Parathyroid adenoma (tissue), 2 donors: ENCODE measurements at regions not wholly inside any gene's neighbourhood (a gene's known extent, or its start where the extent isn't known, plus 50 kb on each side); places are given as distances from the start of the nearest gene placed in this dataset.

Source experiments
- H2AFZ ChIP-seq: fragments of 300-600 bp; sonication (generic); one replicate; pipeline ENCODE4 v1.7.0; 2017; ENCODE audit warnings: antibody characterized with exemption, mild to moderate bottlenecking
- H3K27ac ChIP-seq: fragments of 300-600 bp; sonication (generic); one replicate; pipeline ENCODE4 v1.7.0; 2017
- H3K27me3 ChIP-seq: fragments of 300-600 bp; sonication (generic); one replicate; pipeline ENCODE4 v1.7.0; 2017; ENCODE audit warnings: low read length; ENCODE audit not compliant: control insufficient read depth, insufficient read depth
- H3K36me3 ChIP-seq: fragments of 300-600 bp; sonication (generic); one replicate; pipeline ENCODE4 v1.7.0; 2017; ENCODE audit warnings: low read length; ENCODE audit not compliant: control insufficient read depth, insufficient read depth
- H3K4me1 ChIP-seq: fragments of 300-600 bp; sonication (generic); one replicate; pipeline ENCODE4 v1.7.0; 2017; ENCODE audit warnings: control low read depth
- H3K4me2 ChIP-seq: fragments of 300-600 bp; sonication (generic); one replicate; pipeline ENCODE4 v1.7.0; 2017; ENCODE audit warnings: low read length
- H3K4me3 ChIP-seq: fragments of 300-600 bp; sonication (generic); one replicate; pipeline ENCODE4 v1.7.0; 2017; ENCODE audit warnings: low read depth, low read length
- H3K79me2 ChIP-seq: fragments of 300-600 bp; sonication (generic); one replicate; pipeline ENCODE4 v1.7.0; 2017; ENCODE audit warnings: control low read depth
- H3K9ac ChIP-seq: fragments of 300-600 bp; sonication (generic); one replicate; pipeline ENCODE4 v1.7.0; 2017; ENCODE audit warnings: mild to moderate bottlenecking
- H3K9me3 ChIP-seq: fragments of 300-600 bp; sonication (generic); one replicate; pipeline ENCODE4 v1.7.0; 2017; ENCODE audit warnings: low read length; ENCODE audit not compliant: control insufficient read depth
- TF ChIP-seq, protein P1 (sequence below): fragments of 300-600 bp; sonication (generic); IDR thresholded peaks from one replicate; pipeline ENCODE4 v1.7.0; 2017; ENCODE audit warnings: antibody characterized with exemption, mild to moderate bottlenecking
- donor health status: primary hyperparathyroidism.

DNA sequence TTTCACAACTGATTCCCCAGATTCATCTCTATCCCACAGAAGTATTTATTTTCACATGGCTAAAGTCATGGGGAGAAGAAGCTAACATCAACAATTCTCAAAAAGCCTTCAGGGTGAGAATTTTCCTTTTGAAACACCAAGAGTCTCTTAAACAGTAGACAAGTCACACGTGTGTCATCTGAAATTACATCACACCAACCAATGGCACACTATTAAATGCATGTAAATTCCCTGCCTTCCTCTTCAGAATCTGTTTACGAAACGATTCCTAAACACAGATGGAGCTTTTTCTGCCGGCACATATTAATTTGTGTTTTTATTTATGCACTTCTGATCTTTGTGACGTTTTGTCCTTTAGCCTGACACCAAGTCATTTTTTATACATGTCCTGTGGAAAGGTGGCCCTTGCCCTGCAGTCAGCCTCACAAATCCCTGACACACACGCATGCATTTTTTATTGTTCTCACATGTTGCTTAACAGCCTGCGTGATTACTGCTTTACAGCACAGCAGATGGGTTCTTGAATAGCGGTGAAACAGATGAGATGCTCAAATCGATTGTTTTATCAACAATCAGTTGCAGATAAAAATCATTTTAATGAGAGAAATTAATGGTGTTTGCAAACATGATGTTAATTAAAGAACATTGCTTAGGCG, 735.9 kb upstream of the TENM3 start:
- Histone ChIP-seq H3K27me3 (no peaks in the 10 kb centered on the region), H3K9me3 (no peaks in the 10 kb centered on the region), H3K4me1 (no peaks in the 10 kb centered on the region), H3K36me3 (no peaks in the 10 kb centered on the region), H2AFZ (no peak overlapping the region), H3K4me2 (no peak overlapping the region), H3K79me2 (no peaks in the 10 kb centered on the region), H3K9ac (no peak overlapping the region), H3K4me3 (no peak overlapping the region), H3K27ac (no peak overlapping the region)
- TF ChIP-seq, protein P1, sequence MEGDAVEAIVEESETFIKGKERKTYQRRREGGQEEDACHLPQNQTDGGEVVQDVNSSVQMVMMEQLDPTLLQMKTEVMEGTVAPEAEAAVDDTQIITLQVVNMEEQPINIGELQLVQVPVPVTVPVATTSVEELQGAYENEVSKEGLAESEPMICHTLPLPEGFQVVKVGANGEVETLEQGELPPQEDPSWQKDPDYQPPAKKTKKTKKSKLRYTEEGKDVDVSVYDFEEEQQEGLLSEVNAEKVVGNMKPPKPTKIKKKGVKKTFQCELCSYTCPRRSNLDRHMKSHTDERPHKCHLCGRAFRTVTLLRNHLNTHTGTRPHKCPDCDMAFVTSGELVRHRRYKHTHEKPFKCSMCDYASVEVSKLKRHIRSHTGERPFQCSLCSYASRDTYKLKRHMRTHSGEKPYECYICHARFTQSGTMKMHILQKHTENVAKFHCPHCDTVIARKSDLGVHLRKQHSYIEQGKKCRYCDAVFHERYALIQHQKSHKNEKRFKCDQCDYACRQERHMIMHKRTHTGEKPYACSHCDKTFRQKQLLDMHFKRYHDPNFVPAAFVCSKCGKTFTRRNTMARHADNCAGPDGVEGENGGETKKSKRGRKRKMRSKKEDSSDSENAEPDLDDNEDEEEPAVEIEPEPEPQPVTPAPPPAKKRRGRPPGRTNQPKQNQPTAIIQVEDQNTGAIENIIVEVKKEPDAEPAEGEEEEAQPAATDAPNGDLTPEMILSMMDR: no peak

DNA sequence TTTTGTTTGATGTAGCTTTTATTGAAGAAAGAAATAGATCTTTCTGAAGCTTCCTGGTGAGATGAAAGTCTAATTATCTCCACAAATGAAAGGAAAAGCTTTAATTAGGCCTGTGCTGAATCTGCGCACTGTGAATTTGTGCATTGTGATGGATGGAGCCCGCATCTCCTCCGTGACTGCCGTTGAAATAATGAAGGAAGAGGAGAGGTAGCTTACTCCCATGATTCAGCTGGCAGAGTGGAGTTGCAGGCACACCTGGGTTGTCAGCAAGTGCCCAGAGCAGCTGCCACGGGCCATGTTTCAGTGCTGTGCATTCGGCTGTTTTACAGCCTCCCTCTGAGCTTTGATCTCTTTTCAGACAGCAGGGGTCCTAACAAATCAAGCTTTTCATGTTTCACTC, 735.3 kb upstream of the TENM3 start:
- TF ChIP-seq, protein P1: no peak
- no peak overlapping the region for H3K4me3 ChIP-seq

DNA sequence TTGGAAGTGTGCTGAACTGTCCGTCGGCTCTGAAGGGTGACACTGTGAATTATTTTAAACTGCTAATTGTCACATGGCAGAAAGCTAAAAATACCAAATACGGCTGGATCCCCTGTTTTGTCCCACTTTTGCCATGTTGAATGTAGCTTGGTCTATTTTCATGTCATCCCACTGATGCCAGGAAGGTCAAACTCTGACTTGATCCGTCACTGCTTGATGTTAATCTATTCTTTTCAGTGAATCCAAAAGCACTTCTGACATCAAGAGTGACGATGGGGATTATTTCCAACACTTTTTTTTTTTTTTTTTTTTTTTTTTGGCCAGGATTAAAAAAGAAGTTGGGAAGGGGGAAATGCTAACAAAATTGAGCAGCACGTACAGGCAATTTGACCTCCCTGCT, 734.6 kb upstream of the TENM3 start:
- H2AFZ ChIP-seq: no peak overlapping the region
- no peak overlapping the region for H3K4me3 ChIP-seq
- no peaks in the 10 kb centered on the region for H3K36me3 ChIP-seq
- no peak overlapping the region for H3K27ac ChIP-seq
- no peak overlapping the region for H3K4me2 ChIP-seq
- no peaks in the 10 kb centered on the region for H3K9me3 ChIP-seq
- H3K4me1 ChIP-seq: no peaks in the 10 kb centered on the region
- no peak overlapping the region for H3K9ac ChIP-seq
- H3K27me3 ChIP-seq: no peaks in the 10 kb centered on the region
- no peaks in the 10 kb centered on the region for H3K79me2 ChIP-seq
- TF ChIP-seq, protein P1: no peak

More for the DNA sequence above, 735.3 kb upstream of the TENM3 start:
- H3K27me3 ChIP-seq: no peaks in the 10 kb centered on the region
- no peaks in the 10 kb centered on the region for H3K4me1 ChIP-seq
- H3K9me3 ChIP-seq: no peaks in the 10 kb centered on the region
- no peak overlapping the region for H3K9ac ChIP-seq
- no peak overlapping the region for H3K27ac ChIP-seq
- no peak overlapping the region for H3K4me2 ChIP-seq
- no peaks in the 10 kb centered on the region for H3K79me2 ChIP-seq
- no peak overlapping the region for H2AFZ ChIP-seq
- no peaks in the 10 kb centered on the region for H3K36me3 ChIP-seq

DNA sequence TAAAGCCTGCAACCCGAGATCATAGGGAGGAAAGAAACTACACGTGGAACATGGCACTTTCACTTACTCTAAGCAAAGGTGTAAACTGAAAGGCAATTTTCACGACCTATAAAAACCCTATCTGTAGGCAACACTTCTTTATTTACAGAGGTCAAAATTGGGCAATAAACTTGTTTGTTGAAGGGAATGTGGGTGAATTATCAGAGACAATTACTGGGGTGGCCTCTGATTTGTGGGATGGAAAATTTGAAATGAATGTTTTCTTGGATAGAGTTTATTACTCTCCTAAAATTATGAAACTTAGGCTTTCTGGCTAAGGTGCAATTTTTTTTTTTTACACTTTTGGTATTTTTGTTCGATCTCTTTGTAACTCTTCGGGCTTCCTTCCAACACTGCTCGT, 734.1 kb upstream of the TENM3 start:
- no peaks in the 10 kb centered on the region for H3K9me3 ChIP-seq
- H2AFZ ChIP-seq: no peak overlapping the region
- H3K4me2 ChIP-seq: no peak overlapping the region
- H3K36me3 ChIP-seq: no peaks in the 10 kb centered on the region
- H3K4me1 ChIP-seq: no peaks in the 10 kb centered on the region
- H3K79me2 ChIP-seq: no peaks in the 10 kb centered on the region
- no peaks in the 10 kb centered on the region for H3K27me3 ChIP-seq
- TF ChIP-seq, protein P1: no peak
- no peak overlapping the region for H3K27ac ChIP-seq
- no peak overlapping the region for H3K4me3 ChIP-seq
- no peak overlapping the region for H3K9ac ChIP-seq

DNA sequence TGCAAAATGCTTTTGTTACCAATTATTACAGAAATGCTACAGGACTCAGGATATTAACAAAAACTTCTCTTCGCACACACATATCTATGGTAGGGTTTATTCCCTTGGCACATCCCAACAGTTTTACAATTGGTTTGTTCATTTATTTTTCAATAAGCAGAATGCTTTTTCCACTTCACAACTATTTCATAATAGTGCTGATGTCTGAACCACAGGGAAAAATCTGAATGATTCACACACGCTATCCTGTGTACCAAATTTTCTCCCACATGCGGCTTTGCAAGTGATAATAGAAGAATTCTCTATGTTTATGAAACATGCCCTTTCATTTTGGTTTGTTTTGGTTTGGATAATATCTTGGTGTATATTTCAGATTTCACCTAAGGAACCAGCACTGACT, 725.7 kb upstream of the TENM3 start:
- no peaks in the 10 kb centered on the region for H3K79me2 ChIP-seq
- no peaks in the 10 kb centered on the region for H3K4me1 ChIP-seq
- H3K36me3 ChIP-seq: no peaks in the 10 kb centered on the region
- no peak overlapping the region for H2AFZ ChIP-seq
- H3K27ac ChIP-seq: no peak overlapping the region
- H3K4me3 ChIP-seq: no peak overlapping the region
- H3K4me2 ChIP-seq: no peak overlapping the region
- H3K9ac ChIP-seq: no peak overlapping the region
- H3K27me3 ChIP-seq: no peaks in the 10 kb centered on the region
- TF ChIP-seq, protein P1: no peak
- H3K9me3 ChIP-seq: no peaks in the 10 kb centered on the region
